ENCODE measurements at regions not wholly inside any gene's neighbourhood (a gene's known extent, or its start where the extent isn't known, plus 50 kb on each side); places are given as distances from the start of the nearest gene placed in this dataset.

- TF ChIP-seq CTCF (IDR thresholded peaks at IDR 0.05 in 2 of 3, conservative IDR thresholded peaks at IDR 0.05 in 1 of 3; ENCODE audit: control insufficient read depth in 2 of 3, extremely low read depth in 1 of 3, insufficient read depth in 1 of 3, low read depth in 3 of 3, low read length in 3 of 3) (no peak), E2F4 (IDR thresholded peaks at IDR 0.05; ENCODE audit: low read depth, low read length) (no peak), RAD21 (IDR thresholded peaks at IDR 0.05; ENCODE audit: insufficient read depth, low read depth, low read length) (no peak), EP300 (IDR thresholded peaks at IDR 0.05; ENCODE audit: borderline replicate concordance in 1 of 2, control insufficient read depth in 1 of 2, low read depth in 2 of 2, low read length in 2 of 2) (no peak), MYC (IDR thresholded peaks at IDR 0.05; ENCODE audit: insufficient read depth, insufficient read length, insufficient replicate concordance, low read length, severe bottlenecking) (no peak), POLR2A (IDR thresholded peaks at IDR 0.05; ENCODE audit: low read depth, low read length) (no peak), NFIC (IDR thresholded peaks at IDR 0.05; ENCODE audit: low read depth, low read length) (no peak), CHD1 (IDR thresholded peaks at IDR 0.05; ENCODE audit: low read depth, low read length) (no peak), FOXM1 (IDR thresholded peaks at IDR 0.05; ENCODE audit: low read depth, low read length) (no peak), SREBF1 (IDR thresholded peaks at IDR 0.05; ENCODE audit: low read length) (no peak)
Observed at GRCh38 chr4:29224911-29225310, 1495.3 kb upstream of the PCDH7 start.

Measured in GM12878 (cell line).